HepG2 (cell line): ENCODE measurements at regions not wholly inside any gene's neighbourhood (a gene's known extent, or its start where the extent isn't known, plus 50 kb on each side); places are given as distances from the start of the nearest gene placed in this dataset.

Source experiments
- ATAC-seq: fragments of 200-7000 bp; cut with Tn5 transposase; 3 replicates; pipeline ENCODE4 v1.9.1; 2020; ENCODE audit warnings: mild to moderate bottlenecking, moderate library complexity
- BruUV-seq: library from RNA; stranded (reverse); fragments of 400-500 nt; replicated peaks from 2 replicates; lab custom pipeline; 2021; lab: Mats Ljungman, UMichigan
- CTCF ChIA-PET: fragments of 300-600 bp; formaldehyde crosslinking; extraction: SDS; loops from one replicate; lab custom pipeline; 2021; ENCODE audit warnings: low total read pairs, inconsistent platforms, low intra/inter-chr PET ratio; lab: Yijun Ruan, JAX
- POLR2A ChIA-PET: fragments of 350-600 bp; sonication (Branson Sonifier 250); formaldehyde crosslinking; loops from one replicate; lab custom pipeline; 2020; ENCODE audit warnings: antibody characterized with exemption, inconsistent platforms; lab: Yijun Ruan, JAX
- DNase-seq: peaks from one replicate; pipeline ENCODE4 v3.0.0-alpha.2; 2015; ENCODE audit warnings: low spot score
- FAIRE-seq: peaks from 3 replicates; lab custom pipeline; 2011; peaks lifted over from hg19 to GRCh38; lab: Jason Lieb, UNC
- H2AFZ ChIP-seq: one replicate; pipeline ENCODE4 v1.6.1; 2011; ENCODE audit warnings: low read length, inconsistent platforms
- H3K27ac ChIP-seq: fragments of 300-600 bp; 3 replicates; pipeline ENCODE4 v1.8.0; 2011; ENCODE audit warnings: mixed run types, mild to moderate bottlenecking, mixed read lengths, low read length, inconsistent platforms; ENCODE audit not compliant: insufficient read depth; ENCODE audit errors: extremely low read length
- H3K27me3 ChIP-seq, 2 experiments: fragments of 200-600 bp in 1 of 2; 2 replicates in 1 of 2; 3 replicates in 1 of 2; pipeline versions ENCODE4 v1.6.0 to v1.8.0; 2011; ENCODE audit warnings: low read length in 2 of 2, mild to moderate bottlenecking in 2 of 2, moderate library complexity in 2 of 2, inconsistent platforms in 1 of 2; ENCODE audit not compliant: insufficient read depth in 2 of 2, control insufficient read depth in 1 of 2
- H3K36me3 ChIP-seq, 2 experiments: fragments of 200-600 bp in 1 of 2; replicated peaks in 1 of 2; 2 replicates in 1 of 2; 3 replicates in 1 of 2; pipeline versions ENCODE4 v1.5.1 to v1.8.0; 2011; ENCODE audit warnings: low read length in 2 of 2, inconsistent platforms in 1 of 2; ENCODE audit not compliant: insufficient read depth in 2 of 2, control insufficient read depth in 1 of 2
- H3K4me1 ChIP-seq: 2 replicates; pipeline ENCODE4 v1.5.1; 2012; ENCODE audit warnings: low read length, inconsistent platforms; ENCODE audit not compliant: insufficient read depth
- H3K4me2 ChIP-seq: 2 replicates; pipeline ENCODE4 v1.6.0; 2011; ENCODE audit warnings: low read depth, low read length, inconsistent platforms
- H3K4me3 ChIP-seq, 3 experiments: fragments of 200-600 bp in 1 of 3; sonication (generic), shearing (Covaris generic) in 1 of 3; replicated peaks in 1 of 3; 2 replicates each; pipeline ENCODE4 v1.5.1; 2011 to 2016; ENCODE audit warnings: low read length in 3 of 3, inconsistent platforms in 2 of 3, low read depth in 2 of 3, mild to moderate bottlenecking in 2 of 3, control low read depth in 1 of 3, mixed read lengths in 1 of 3; ENCODE audit not compliant: insufficient read depth in 1 of 3
- H3K79me2 ChIP-seq: one replicate; pipeline ENCODE4 v1.6.1; 2011; ENCODE audit warnings: low read length, inconsistent platforms; ENCODE audit not compliant: insufficient read depth
- H3K9ac ChIP-seq: 2 replicates; pipeline ENCODE4 v1.6.0; 2011; ENCODE audit warnings: mild to moderate bottlenecking, low read depth, low read length, inconsistent platforms; ENCODE audit not compliant: insufficient read depth
- H3K9me3 ChIP-seq: 2 replicates; pipeline ENCODE4 v1.5.1; 2012; ENCODE audit warnings: mild to moderate bottlenecking, low read length
- H4K20me1 ChIP-seq: 2 replicates; pipeline ENCODE4 v1.6.0; 2011; ENCODE audit warnings: inconsistent platforms, mild to moderate bottlenecking, low read length, moderate library complexity; ENCODE audit not compliant: insufficient read depth
- AKNA ChIP-seq: sonication (generic); formaldehyde crosslinking; IDR thresholded peaks from 2 replicates; pipeline ENCODE4 v1.4.0; 2020; ENCODE audit warnings: missing genetic modification reagents, borderline replicate concordance
- ARNT ChIP-seq: fragments of 450-650 bp; IDR thresholded peaks from 2 replicates; pipeline ENCODE4 v1.6.1; 2017
- DZIP1 ChIP-seq: sonication (generic); formaldehyde crosslinking; IDR thresholded peaks from 2 replicates; pipeline ENCODE4 v1.5.0; 2020; ENCODE audit warnings: mild to moderate bottlenecking, missing genetic modification reagents
- GPN1 ChIP-seq: sonication (generic); formaldehyde crosslinking; IDR thresholded peaks from 2 replicates; pipeline ENCODE4 v1.5.1; 2020; ENCODE audit warnings: missing genetic modification reagents, borderline replicate concordance
- HNF1A ChIP-seq, 2 experiments: sonication (generic) in 1 of 2; formaldehyde crosslinking in 1 of 2; IDR thresholded peaks; 2 replicates each; pipeline versions ENCODE4 v1.4.0 to v1.6.1; 2016 to 2020; ENCODE audit warnings: borderline replicate concordance in 1 of 2, low read depth in 1 of 2, mild to moderate bottlenecking in 1 of 2, missing genetic modification reagents in 1 of 2
- KAT7 ChIP-seq: IDR thresholded peaks from 2 replicates; pipeline ENCODE4 v1.6.1; 2018; ENCODE audit warnings: borderline replicate concordance, missing compliant biosample characterization
- KDM5B ChIP-seq: sonication (generic); formaldehyde crosslinking; IDR thresholded peaks from 2 replicates; pipeline ENCODE4 v1.4.0; 2020; ENCODE audit warnings: missing genetic modification reagents, mild to moderate bottlenecking, borderline replicate concordance
- RAD21 ChIP-seq: fragments of 450-650 bp; formaldehyde crosslinking; IDR thresholded peaks from 2 replicates; pipeline ENCODE4 v1.5.0; 2020; ENCODE audit warnings: mild to moderate bottlenecking
- ZNF343 ChIP-seq: sonication (generic); formaldehyde crosslinking; IDR thresholded peaks from 2 replicates; pipeline ENCODE4 v1.4.0; 2020; ENCODE audit warnings: mild to moderate bottlenecking, missing genetic modification reagents
- WGBS: methylation state at CpG from one replicate; pipeline ENCODE4 v1.1.6; 2017; ENCODE audit warnings: low lambda C conversion rate; 5-methylcytosine and 5-hydroxymethylcytosine counted together
- in situ Hi-C: cut with HindIII; loops from 2 replicates; pipeline ENCODE4 v1.10.0; 2017; ENCODE audit warnings: low pct_unique_long_range_greater_than_20kb; ENCODE audit not compliant: extremely low pct_ligation_motif_present
- intact Hi-C: fragments of 100-400 bp; cut with micrococcal nuclease; formaldehyde crosslinking; loops from one replicate; pipeline ENCODE4 v1.10.0; 2022; ENCODE audit not compliant: unreplicated experiment
- TF ChIP-seq, protein P1 (sequence below): sonication (generic); formaldehyde crosslinking; IDR thresholded peaks from 2 replicates; pipeline ENCODE4 v1.4.0; 2020; ENCODE audit warnings: missing genetic modification reagents; ENCODE audit errors: not compliant biosample characterization

GRCh38 chr10:106493226-106493625, 671.3 kb downstream of the SORCS1 start:
- intact Hi-C loops (no loop called here), in situ Hi-C loops (no loop called here)
- H2AFZ ChIP-seq = no peak overlapping the region
- CTCF ChIA-PET = no interaction called here
- 0% methylated on average over 3 of the region's 3 CpGs for WGBS
- H3K27ac ChIP-seq = no peak overlapping the region
- no peak for FAIRE-seq
- H4K20me1 ChIP-seq = no peaks in the 10 kb centered on the region
- H3K4me1 ChIP-seq = no peaks in the 10 kb centered on the region
- ATAC-seq = no peak
- no peaks in the 10 kb centered on the region; a peak in 1 of 5 replicates for H3K27me3 ChIP-seq
- no peak for DNase-seq
- BruUV-seq = no TSS peak
- POLR2A ChIA-PET = no interaction called here
- H3K36me3 ChIP-seq = no peaks in the 10 kb centered on the region
- peaks cover 79% of the 10 kb centered on the region for H3K9me3 ChIP-seq
- no peaks in the 10 kb centered on the region for H3K79me2 ChIP-seq
- H3K9ac ChIP-seq = no peak overlapping the region
- H3K4me2 ChIP-seq = no peak overlapping the region
- H3K4me3 ChIP-seq = no peak overlapping the region
- TF ChIP-seq KAT7 (CRISPR knock-in tag) (no peak), GPN1 (CRISPR knock-in tag) (no peak), DZIP1 (CRISPR knock-in tag) (no peak), ZNF343 (CRISPR knock-in tag) (no peak), AKNA (no peak), ARNT (no peak), KDM5B (CRISPR knock-in tag) (no peak), HNF1A (IDR thresholded peaks at IDR 0.05; ENCODE audit: low read depth) (no peak), HNF1A (CRISPR knock-in tag; IDR thresholded peaks at IDR 0.05; ENCODE audit: borderline replicate concordance) (no peak), RAD21 (CRISPR knock-in tag) (no peak)
- TF ChIP-seq, protein P1, sequence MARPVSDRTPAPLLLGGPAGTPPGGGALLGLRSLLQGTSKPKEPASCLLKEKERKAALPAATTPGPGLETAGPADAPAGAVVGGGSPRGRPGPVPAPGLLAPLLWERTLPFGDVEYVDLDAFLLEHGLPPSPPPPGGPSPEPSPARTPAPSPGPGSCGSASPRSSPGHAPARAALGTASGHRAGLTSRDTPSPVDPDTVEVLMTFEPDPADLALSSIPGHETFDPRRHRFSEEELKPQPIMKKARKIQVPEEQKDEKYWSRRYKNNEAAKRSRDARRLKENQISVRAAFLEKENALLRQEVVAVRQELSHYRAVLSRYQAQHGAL = no peak
